Esophagus muscularis mucosa (tissue), 3 donors: ENCODE measurements at regions not wholly inside any gene's neighbourhood (a gene's known extent, or its start where the extent isn't known, plus 50 kb on each side); places are given as distances from the start of the nearest gene placed in this dataset.

ENCODE experiments used
- CTCF ChIP-seq, 3 experiments: fragments of 200-600 bp in 2 of 3; fragments of 450-650 bp in 1 of 3; sonication (generic) in 2 of 3; IDR thresholded peaks; one replicate each; pipeline ENCODE4 v1.5.1; 2017 to 2019; ENCODE audit warnings: antibody characterized with exemption in 3 of 3, mild to moderate bottlenecking in 2 of 3, moderate library complexity in 1 of 3
- EP300 ChIP-seq: sonication (generic); formaldehyde crosslinking; IDR thresholded peaks from one replicate; pipeline ENCODE4 v1.6.1; 2017; ENCODE audit warnings: antibody characterized with exemption

- TF ChIP-seq CTCF (IDR thresholded peaks at IDR 0.05) = no peak
- no peak for TF ChIP-seq EP300
These were observed 60.7 kb upstream of the NXT1 start for GRCh38 chr20:23289724-23290395.
